Endodermal cell (in vitro differentiated cells): ENCODE measurements at regions not wholly inside any gene's neighbourhood (a gene's known extent, or its start where the extent isn't known, plus 50 kb on each side); places are given as distances from the start of the nearest gene placed in this dataset.

Experiments used
- DNase-seq: peaks from one replicate; pipeline ENCODE4 v3.0.0-alpha.2; 2017
- H3K27ac ChIP-seq: 2 replicates; pipeline ENCODE4 v1.5.1; 2013; ENCODE audit warnings: mild to moderate bottlenecking, low read depth, low read length, moderate library complexity
- H3K27me3 ChIP-seq: 2 replicates; pipeline ENCODE4 v1.6.1; 2013; ENCODE audit warnings: mild to moderate bottlenecking, low read length, moderate library complexity; ENCODE audit not compliant: insufficient read depth, control insufficient read depth, poor library complexity, severe bottlenecking
- H3K36me3 ChIP-seq: 2 replicates; pipeline ENCODE4 v1.7.0; 2013; ENCODE audit warnings: mild to moderate bottlenecking, low read length, moderate library complexity; ENCODE audit not compliant: control insufficient read depth, insufficient read depth
- H3K4me1 ChIP-seq: one replicate; pipeline ENCODE4 v1.7.0; 2013; ENCODE audit warnings: low read length; ENCODE audit not compliant: control insufficient read depth, insufficient read depth
- H3K4me3 ChIP-seq: 2 replicates; pipeline ENCODE4 v1.5.1; 2013; ENCODE audit warnings: mild to moderate bottlenecking, low read length, moderate library complexity
- H3K9ac ChIP-seq: 2 replicates; pipeline ENCODE4 v1.6.1; 2013; ENCODE audit warnings: mild to moderate bottlenecking, low read length, moderate library complexity; ENCODE audit not compliant: poor library complexity, severe bottlenecking; ENCODE audit errors: extremely low read depth
- H3K9me3 ChIP-seq: 2 replicates; pipeline ENCODE4 v1.6.1; 2013; ENCODE audit warnings: mild to moderate bottlenecking, low read length, moderate library complexity; ENCODE audit not compliant: control insufficient read depth
- H3K27ac Mint-ChIP-seq: 2 replicates; pipeline ENCODE4 v1.8.0; 2020; ENCODE audit warnings: mixed read lengths
- H3K27me3 Mint-ChIP-seq: 2 replicates; pipeline ENCODE4 v1.8.0; 2021; ENCODE audit warnings: mild to moderate bottlenecking, mixed read lengths; ENCODE audit not compliant: insufficient read depth
- H3K36me3 Mint-ChIP-seq: 2 replicates; pipeline ENCODE4 v1.8.0; 2020; ENCODE audit warnings: low read depth, mixed read lengths
- H3K4me1 Mint-ChIP-seq: 2 replicates; pipeline ENCODE4 v1.8.0; 2020; ENCODE audit warnings: mixed read lengths
- H3K4me3 Mint-ChIP-seq: 2 replicates; pipeline ENCODE4 v1.8.0; 2020; ENCODE audit warnings: mild to moderate bottlenecking, moderate library complexity, mixed read lengths
- H3K9me3 Mint-ChIP-seq: 2 replicates; pipeline ENCODE4 v1.8.0; 2020; ENCODE audit warnings: mild to moderate bottlenecking, mixed read lengths
- WGBS, 2 experiments: methylation state at CpG; one replicate each; pipeline versions ENCODE4 v1.1.5 to v1.1.7; 2013; ENCODE audit warnings: missing lambda C conversion rate in 2 of 2, mixed read lengths in 1 of 2; ENCODE audit not compliant: insufficient coverage in 1 of 2, insufficient read length in 1 of 2; 5-methylcytosine and 5-hydroxymethylcytosine counted together
- TF ChIP-seq, protein P1 (sequence below): fragments of 200-600 bp; sonication (generic); conservative IDR thresholded peaks from 2 replicates; pipeline ENCODE4 v1.5.0; 2021; ENCODE audit warnings: antibody characterized with exemption, mild to moderate bottlenecking

DNA sequence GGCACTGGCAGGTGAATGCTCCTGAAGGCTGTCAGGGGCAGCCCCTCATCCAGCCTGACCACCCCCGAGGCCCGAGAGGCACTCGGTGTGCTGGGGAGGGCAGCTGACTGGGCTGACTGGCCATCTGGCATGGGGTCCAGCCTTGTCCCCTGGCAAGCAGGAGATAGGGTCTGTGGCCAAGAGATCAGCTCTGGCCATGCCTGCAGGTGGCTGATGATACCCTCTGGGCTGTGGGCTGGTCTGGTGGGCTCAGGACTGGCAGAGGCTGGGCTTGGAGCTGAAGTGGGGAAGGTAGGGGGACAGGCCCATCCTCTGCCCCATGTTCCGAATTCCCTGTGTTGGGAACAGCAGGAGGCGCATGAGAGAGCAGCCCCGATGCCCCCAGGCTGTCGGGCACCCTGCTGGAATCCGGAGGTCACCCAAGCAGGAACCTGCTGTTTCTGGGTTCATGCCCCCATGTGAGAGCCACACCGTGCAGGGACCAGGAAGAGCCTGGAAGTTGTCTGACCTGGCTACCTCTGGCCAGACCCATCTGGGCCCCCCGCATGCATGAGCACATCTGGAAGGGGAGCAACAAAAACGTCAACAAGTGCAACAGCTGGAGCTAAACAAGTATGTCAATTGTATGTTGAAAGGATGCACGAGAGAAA lies 527.0 kb downstream of the TBC1D22A start:
- H3K9me3 Mint-ChIP-seq, result peaks cover 99% of the 10 kb centered on the region
- Histone ChIP-seq H3K9ac (no peak overlapping the region), H3K36me3 (no peaks in the 10 kb centered on the region), H3K4me3 (no peak overlapping the region), H3K4me1 (no peaks in the 10 kb centered on the region), H3K27ac (no peak overlapping the region), H3K27me3 (no peaks in the 10 kb centered on the region), H3K9me3 (peaks cover 51% of the 10 kb centered on the region)
- no peak overlapping the region for H3K4me3 Mint-ChIP-seq
- TF ChIP-seq, protein P1, sequence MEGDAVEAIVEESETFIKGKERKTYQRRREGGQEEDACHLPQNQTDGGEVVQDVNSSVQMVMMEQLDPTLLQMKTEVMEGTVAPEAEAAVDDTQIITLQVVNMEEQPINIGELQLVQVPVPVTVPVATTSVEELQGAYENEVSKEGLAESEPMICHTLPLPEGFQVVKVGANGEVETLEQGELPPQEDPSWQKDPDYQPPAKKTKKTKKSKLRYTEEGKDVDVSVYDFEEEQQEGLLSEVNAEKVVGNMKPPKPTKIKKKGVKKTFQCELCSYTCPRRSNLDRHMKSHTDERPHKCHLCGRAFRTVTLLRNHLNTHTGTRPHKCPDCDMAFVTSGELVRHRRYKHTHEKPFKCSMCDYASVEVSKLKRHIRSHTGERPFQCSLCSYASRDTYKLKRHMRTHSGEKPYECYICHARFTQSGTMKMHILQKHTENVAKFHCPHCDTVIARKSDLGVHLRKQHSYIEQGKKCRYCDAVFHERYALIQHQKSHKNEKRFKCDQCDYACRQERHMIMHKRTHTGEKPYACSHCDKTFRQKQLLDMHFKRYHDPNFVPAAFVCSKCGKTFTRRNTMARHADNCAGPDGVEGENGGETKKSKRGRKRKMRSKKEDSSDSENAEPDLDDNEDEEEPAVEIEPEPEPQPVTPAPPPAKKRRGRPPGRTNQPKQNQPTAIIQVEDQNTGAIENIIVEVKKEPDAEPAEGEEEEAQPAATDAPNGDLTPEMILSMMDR, result no peak
- WGBS, 2 experiments, result 77 to 78% methylated on average over 8 to 12 of the region's 12 CpGs
- H3K27me3 Mint-ChIP-seq, result no peaks in the 10 kb centered on the region
- no peak for DNase-seq
- peaks cover 2% of the 10 kb centered on the region for H3K36me3 Mint-ChIP-seq
- H3K4me1 Mint-ChIP-seq, result no peaks in the 10 kb centered on the region
- no peak overlapping the region for H3K27ac Mint-ChIP-seq

DNA sequence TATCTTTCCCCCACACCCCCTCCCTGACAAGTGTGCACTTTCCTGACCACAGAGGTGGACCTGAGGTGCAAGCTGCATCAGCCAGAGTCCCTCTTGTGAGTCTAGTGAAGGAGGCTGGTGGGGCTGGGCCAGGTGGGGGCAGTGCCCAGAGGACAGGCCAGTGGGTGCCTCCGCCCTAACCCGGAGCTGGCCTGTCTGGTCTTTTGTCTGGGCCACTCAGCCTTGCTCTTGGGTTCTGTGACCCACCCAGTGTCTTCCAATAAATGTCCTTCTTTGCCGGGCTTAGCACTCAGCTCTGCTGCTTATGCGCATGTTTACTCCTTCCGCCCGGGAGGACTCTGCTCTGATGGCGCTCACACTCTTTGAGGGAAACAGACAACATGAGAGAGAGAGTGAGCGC lies 526.2 kb downstream of the TBC1D22A start:
- TF ChIP-seq, protein P1, result no peak
- no peaks in the 10 kb centered on the region for H3K4me1 Mint-ChIP-seq
- DNase-seq, result no peak
- H3K9me3 Mint-ChIP-seq, result peaks cover 99% of the 10 kb centered on the region
- no peak overlapping the region for H3K4me3 Mint-ChIP-seq
- Histone ChIP-seq H3K4me3 (no peak overlapping the region), H3K9me3 (peaks cover 43% of the 10 kb centered on the region), H3K4me1 (no peaks in the 10 kb centered on the region), H3K27ac (no peak overlapping the region), H3K27me3 (no peaks in the 10 kb centered on the region), H3K9ac (no peak overlapping the region), H3K36me3 (no peaks in the 10 kb centered on the region)
- no peaks in the 10 kb centered on the region for H3K27me3 Mint-ChIP-seq
- WGBS, 2 experiments, result 88 to 95% methylated on average over 3 to 8 of the region's 8 CpGs
- peaks cover 2% of the 10 kb centered on the region for H3K36me3 Mint-ChIP-seq
- H3K27ac Mint-ChIP-seq, result no peak overlapping the region

DNA sequence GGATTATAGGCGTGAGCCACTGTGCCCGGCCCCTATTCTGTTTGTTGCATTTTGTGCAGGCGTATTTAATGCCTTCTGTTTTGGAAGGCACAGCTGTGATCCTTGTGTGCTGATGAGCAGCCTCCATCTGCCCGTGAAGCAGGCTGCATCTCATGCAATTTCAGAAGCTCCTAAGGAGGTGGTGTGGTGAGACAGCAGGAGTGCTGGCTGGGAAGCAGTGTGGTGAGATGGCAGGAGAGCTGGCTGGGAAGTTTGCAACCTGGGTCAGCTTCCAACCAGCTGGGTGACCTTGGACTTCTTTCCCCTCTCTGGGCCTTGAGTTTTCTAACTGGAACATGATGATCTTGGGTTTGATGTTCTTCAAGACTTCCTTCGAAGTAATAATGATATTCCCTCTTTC lies 525.1 kb downstream of the TBC1D22A start:
- Mint-ChIP-seq H3K4me1 (no peaks in the 10 kb centered on the region), H3K9me3 (peaks cover 99% of the 10 kb centered on the region), H3K27me3 (no peaks in the 10 kb centered on the region), H3K36me3 (peaks cover 2% of the 10 kb centered on the region), H3K27ac (no peak overlapping the region), H3K4me3 (no peak overlapping the region)
- Histone ChIP-seq H3K4me1 (no peaks in the 10 kb centered on the region), H3K27me3 (no peaks in the 10 kb centered on the region), H3K27ac (no peak overlapping the region), H3K9ac (no peak overlapping the region), H3K4me3 (no peak overlapping the region), H3K36me3 (no peaks in the 10 kb centered on the region), H3K9me3 (peaks cover 38% of the 10 kb centered on the region)
- TF ChIP-seq, protein P1, result no peak
- DNase-seq, result no peak
- 78 to 85% methylated on average over 3 to 5 of the region's 5 CpGs for WGBS, 2 experiments
